AG09309 (cell line): ENCODE measurements at regions not wholly inside any gene's neighbourhood (a gene's known extent, or its start where the extent isn't known, plus 50 kb on each side); places are given as distances from the start of the nearest gene placed in this dataset.

Source experiments
- DNase-seq: peaks from one replicate; pipeline ENCODE4 v3.0.0-alpha.2; 2010; ENCODE audit warnings: low read depth
- H3K4me3 ChIP-seq: 2 replicates; pipeline ENCODE4 v1.5.1; 2011; ENCODE audit warnings: mild to moderate bottlenecking, low read depth, low read length, moderate library complexity; ENCODE audit not compliant: control insufficient read depth
- CTCF ChIP-seq: IDR thresholded peaks from 2 replicates; pipeline ENCODE4 v1.5.1; 2011; ENCODE audit warnings: mild to moderate bottlenecking, low read depth, low read length, inconsistent platforms; ENCODE audit not compliant: insufficient read depth, control insufficient read depth; ENCODE audit errors: missing control alignments

- H3K4me3 ChIP-seq: no peak overlapping the region
- no peak for DNase-seq
- no peak for TF ChIP-seq CTCF
Observed at GRCh38 chr1:187956975-187957374, 1128.2 kb downstream of the PLA2G4A start.

- DNase-seq: no peak
- no peak overlapping the region for H3K4me3 ChIP-seq
- no peak for TF ChIP-seq CTCF
Observed at GRCh38 chr1:187958207-187958606, 1129.5 kb downstream of the PLA2G4A start.

GRCh38 chr1:187959062-187959461 lies 1130.3 kb downstream of the PLA2G4A start:
- no peak overlapping the region for H3K4me3 ChIP-seq
- no peak for DNase-seq
- TF ChIP-seq CTCF: no peak

GRCh38 chr1:187960125-187960638 lies 1131.4 kb downstream of the PLA2G4A start:
- no peak overlapping the region for H3K4me3 ChIP-seq
- DNase-seq: no peak
- TF ChIP-seq CTCF: no peak

GRCh38 chr1:187961895-187962294 lies 1133.1 kb downstream of the PLA2G4A start:
- H3K4me3 ChIP-seq: no peak overlapping the region
- DNase-seq: no peak
- no peak for TF ChIP-seq CTCF

- no peak for DNase-seq
- no peak overlapping the region for H3K4me3 ChIP-seq
- no peak for TF ChIP-seq CTCF
Observed at GRCh38 chr1:187971851-187972250, 1143.1 kb downstream of the PLA2G4A start.

- DNase-seq: no peak
- TF ChIP-seq CTCF: no peak
- no peak overlapping the region for H3K4me3 ChIP-seq
Observed at GRCh38 chr1:187977298-187977697, 1148.5 kb downstream of the PLA2G4A start.
